Right lobe of liver (tissue), 6 donors: ENCODE measurements at regions not wholly inside any gene's neighbourhood (a gene's known extent, or its start where the extent isn't known, plus 50 kb on each side); places are given as distances from the start of the nearest gene placed in this dataset.

ENCODE experiments used
- ATAC-seq, 4 donors: fragments of 200-7000 bp; cut with Tn5 transposase; one replicate each; pipeline ENCODE4 v1.9.1; 2020; ENCODE audit warnings: mild to moderate bottlenecking in 4 of 4, moderate library complexity in 4 of 4
- DNase-seq, 3 donors: peaks; one replicate each; pipeline ENCODE4 v3.0.0-alpha.2; 2020
- H3K27ac ChIP-seq, 3 donors: fragments of 200-600 bp; one replicate each; pipeline ENCODE4 v1.8.0; 2022
- H3K27me3 ChIP-seq, 2 donors: fragments of 200-600 bp; one replicate each; pipeline ENCODE4 v1.8.0; 2022
- H3K36me3 ChIP-seq, 4 donors: fragments of 200-600 bp; sonication (generic) in 1 of 4; one replicate each; pipeline versions ENCODE4 v1.5.1 to v1.8.0; 2017 to 2022; ENCODE audit warnings: control low read depth in 1 of 4
- H3K4me1 ChIP-seq, 4 donors: fragments of 200-600 bp; sonication (generic) in 1 of 4; one replicate each; pipeline versions ENCODE4 v1.5.1 to v1.8.0; 2017 to 2022; ENCODE audit warnings: control low read depth in 1 of 4
- H3K4me3 ChIP-seq, 3 donors: fragments of 200-600 bp; one replicate each; pipeline ENCODE4 v1.8.0; 2022
- H3K9me3 ChIP-seq, 4 donors: fragments of 200-600 bp; sonication (generic) in 1 of 4; one replicate each; pipeline versions ENCODE4 v1.5.1 to v1.8.0; 2017 to 2022; ENCODE audit warnings: control low read depth in 1 of 4
- CTCF ChIP-seq, 4 donors: fragments of 200-600 bp in 3 of 4; fragments of 450-650 bp in 1 of 4; IDR thresholded peaks; one replicate each; pipeline versions ENCODE4 v1.5.1 to v1.8.0; 2016 to 2022; ENCODE audit warnings: antibody characterized with exemption in 4 of 4, mild to moderate bottlenecking in 2 of 4
- POLR2A ChIP-seq: fragments of 450-650 bp; IDR thresholded peaks from one replicate; pipeline ENCODE4 v1.6.1; 2017; ENCODE audit warnings: antibody characterized with exemption, mild to moderate bottlenecking
- WGBS: methylation state at CpG from one replicate; pipeline ENCODE4 v1.1.6; 2018; ENCODE audit warnings: low coverage, low lambda C conversion rate; ENCODE audit not compliant: insufficient coverage; ENCODE audit errors: missing lambda C conversion rate; 5-methylcytosine and 5-hydroxymethylcytosine counted together
- intact Hi-C, 2 donors: fragments of 100-400 bp; cut with DNase I; formaldehyde crosslinking; loops; one replicate each; pipeline versions ENCODE4 v1.11.2 to v1.14.1; 2022
- donor health status: DM: no; HTN: yes; CAD: no.
- donor health status: DM: no; HTN: no; CAD: no.
- donor health status: DM: no; HTN: no; CAD: no.
- donor health status: DM: no; HTN: yes; CAD: no.
- donor health status: DM: no; HTN: yes; CAD: no.

- intact Hi-C loops = no loop called here
- TF ChIP-seq POLR2A = no peak
- TF ChIP-seq CTCF (IDR thresholded peaks at IDR 0.05) = no peak
- 73% methylated on average over 4 of the region's 4 CpGs for WGBS
Observed at GRCh38 chr11:115677190-115677589, 173.0 kb upstream of the CADM1 start.

GRCh38 chr11:115676768-115677167, 172.6 kb upstream of the CADM1 start:
- intact Hi-C loops = no loop called here
- H3K9me3 ChIP-seq = no peaks in the 10 kb centered on the region
- no peak overlapping the region for H3K4me3 ChIP-seq
- no peak overlapping the region for H3K27ac ChIP-seq
- TF ChIP-seq CTCF (IDR thresholded peaks at IDR 0.05) (no peak), POLR2A (no peak)
- H3K4me1 ChIP-seq = no peaks in the 10 kb centered on the region
- H3K36me3 ChIP-seq = no peaks in the 10 kb centered on the region
- no peak for ATAC-seq
- no peaks in the 10 kb centered on the region for H3K27me3 ChIP-seq
- 72% methylated on average over 3 of the region's 4 CpGs for WGBS
- DNase-seq = no peak

More at GRCh38 chr11:115677190-115677589, 173.0 kb upstream of the CADM1 start:
- no peak for ATAC-seq
- no peak overlapping the region for H3K27ac ChIP-seq
- no peaks in the 10 kb centered on the region for H3K36me3 ChIP-seq
- H3K9me3 ChIP-seq = no peaks in the 10 kb centered on the region
- H3K4me1 ChIP-seq = no peaks in the 10 kb centered on the region
- DNase-seq = no peak
- H3K4me3 ChIP-seq = no peak overlapping the region
- no peaks in the 10 kb centered on the region for H3K27me3 ChIP-seq

- H3K4me3 ChIP-seq = no peak overlapping the region
- ATAC-seq = no peak
- intact Hi-C loops = no loop called here
- no peak for DNase-seq
- H3K4me1 ChIP-seq = no peaks in the 10 kb centered on the region
- no peaks in the 10 kb centered on the region for H3K27me3 ChIP-seq
- TF ChIP-seq CTCF (IDR thresholded peaks at IDR 0.05) = no peak
- TF ChIP-seq POLR2A = no peak
- H3K36me3 ChIP-seq = no peaks in the 10 kb centered on the region
- WGBS = 67% methylated on average over 1 of the region's 4 CpGs
- H3K9me3 ChIP-seq = no peaks in the 10 kb centered on the region
- no peak overlapping the region for H3K27ac ChIP-seq
Observed at GRCh38 chr11:115676206-115676605, 172.0 kb upstream of the CADM1 start.

- no peaks in the 10 kb centered on the region for H3K36me3 ChIP-seq
- 87% methylated on average over 12 of the region's 14 CpGs for WGBS
- ATAC-seq (no peak), DNase-seq (no peak)
- no peaks in the 10 kb centered on the region for H3K27me3 ChIP-seq
- intact Hi-C loops = no loop called here
- no peaks in the 10 kb centered on the region for H3K9me3 ChIP-seq
- H3K27ac ChIP-seq = no peak overlapping the region
- H3K4me3 ChIP-seq = no peak overlapping the region
- no peaks in the 10 kb centered on the region for H3K4me1 ChIP-seq
- TF ChIP-seq CTCF (IDR thresholded peaks at IDR 0.05) (no peak), POLR2A (no peak)
Observed at GRCh38 chr11:115674937-115675544, 170.8 kb upstream of the CADM1 start.
